ENCODE measurements at regions not wholly inside any gene's neighbourhood (a gene's known extent, or its start where the extent isn't known, plus 50 kb on each side); places are given as distances from the start of the nearest gene placed in this dataset.

GRCh38 chr2:221693365-221693764, 121.3 kb upstream of the EPHA4 start:
- Mint-ChIP-seq H3K27ac (ENCODE audit: unreplicated experiment) (no peak overlapping the region), H3K4me3 (ENCODE audit: low read depth, unreplicated experiment) (no peak overlapping the region), H3K9me3 (ENCODE audit: low read depth, unreplicated experiment) (no peaks in the 10 kb centered on the region), H3K4me1 (ENCODE audit: low read depth, unreplicated experiment) (no peaks in the 10 kb centered on the region), H3K36me3 (ENCODE audit: insufficient read depth, unreplicated experiment) (no peaks in the 10 kb centered on the region), H3K27me3 (ENCODE audit: unreplicated experiment) (no peaks in the 10 kb centered on the region)
- CTCF ChIA-PET, result no interaction called here
- no TSS peak for BruUV-seq (replicated peaks)
- no peak for DNase-seq
- intact Hi-C loops (cut with micrococcal nuclease; ENCODE audit: unreplicated experiment), result no loop called here
- TF ChIP-seq CTCF (IDR thresholded peaks at IDR 0.05; ENCODE audit: unreplicated experiment), result no peak

GRCh38 chr2:221691571-221691970, 119.5 kb upstream of the EPHA4 start:
- Mint-ChIP-seq H3K36me3 (ENCODE audit: insufficient read depth, unreplicated experiment) (no peaks in the 10 kb centered on the region), H3K4me1 (ENCODE audit: low read depth, unreplicated experiment) (no peaks in the 10 kb centered on the region), H3K27me3 (ENCODE audit: unreplicated experiment) (no peaks in the 10 kb centered on the region), H3K4me3 (ENCODE audit: low read depth, unreplicated experiment) (no peak overlapping the region), H3K9me3 (ENCODE audit: low read depth, unreplicated experiment) (no peaks in the 10 kb centered on the region), H3K27ac (ENCODE audit: unreplicated experiment) (no peak overlapping the region)
- intact Hi-C loops (cut with micrococcal nuclease; ENCODE audit: unreplicated experiment), result no loop called here
- DNase-seq, result no peak
- CTCF ChIA-PET, result no interaction called here
- no TSS peak for BruUV-seq (replicated peaks)
- TF ChIP-seq CTCF (IDR thresholded peaks at IDR 0.05; ENCODE audit: unreplicated experiment), result no peak

- CTCF ChIA-PET, result no interaction called here
- Mint-ChIP-seq H3K27ac (ENCODE audit: unreplicated experiment) (no peak overlapping the region), H3K36me3 (ENCODE audit: insufficient read depth, unreplicated experiment) (no peaks in the 10 kb centered on the region), H3K4me3 (ENCODE audit: low read depth, unreplicated experiment) (no peak overlapping the region), H3K9me3 (ENCODE audit: low read depth, unreplicated experiment) (no peaks in the 10 kb centered on the region), H3K4me1 (ENCODE audit: low read depth, unreplicated experiment) (no peaks in the 10 kb centered on the region), H3K27me3 (ENCODE audit: unreplicated experiment) (no peaks in the 10 kb centered on the region)
- no TSS peak for BruUV-seq (replicated peaks)
- intact Hi-C loops (cut with micrococcal nuclease; ENCODE audit: unreplicated experiment), result no loop called here
- DNase-seq, result no peak
- no peak for TF ChIP-seq CTCF (IDR thresholded peaks at IDR 0.05; ENCODE audit: unreplicated experiment)
These were observed 117.0 kb upstream of the EPHA4 start for GRCh38 chr2:221689140-221689539.

GRCh38 chr2:221680548-221680947, 108.4 kb upstream of the EPHA4 start:
- no peak for TF ChIP-seq CTCF (IDR thresholded peaks at IDR 0.05; ENCODE audit: unreplicated experiment)
- Mint-ChIP-seq H3K4me3 (ENCODE audit: low read depth, unreplicated experiment) (no peak overlapping the region), H3K27ac (ENCODE audit: unreplicated experiment) (no peak overlapping the region), H3K36me3 (ENCODE audit: insufficient read depth, unreplicated experiment) (no peaks in the 10 kb centered on the region), H3K27me3 (ENCODE audit: unreplicated experiment) (no peaks in the 10 kb centered on the region), H3K9me3 (ENCODE audit: low read depth, unreplicated experiment) (peaks cover 2% of the 10 kb centered on the region), H3K4me1 (ENCODE audit: low read depth, unreplicated experiment) (no peaks in the 10 kb centered on the region)
- intact Hi-C loops (cut with micrococcal nuclease; ENCODE audit: unreplicated experiment), result no loop called here
- CTCF ChIA-PET, result no interaction called here
- BruUV-seq (replicated peaks), result no TSS peak
- DNase-seq, result no peak

- Mint-ChIP-seq H3K4me3 (ENCODE audit: low read depth, unreplicated experiment) (no peak overlapping the region), H3K9me3 (ENCODE audit: low read depth, unreplicated experiment) (peaks cover 2% of the 10 kb centered on the region), H3K4me1 (ENCODE audit: low read depth, unreplicated experiment) (no peaks in the 10 kb centered on the region), H3K27me3 (ENCODE audit: unreplicated experiment) (no peaks in the 10 kb centered on the region), H3K27ac (ENCODE audit: unreplicated experiment) (no peak overlapping the region), H3K36me3 (ENCODE audit: insufficient read depth, unreplicated experiment) (no peaks in the 10 kb centered on the region)
- DNase-seq, result no peak
- intact Hi-C loops (cut with micrococcal nuclease; ENCODE audit: unreplicated experiment), result no loop called here
- CTCF ChIA-PET, result no interaction called here
- no TSS peak for BruUV-seq (replicated peaks)
- no peak for TF ChIP-seq CTCF (IDR thresholded peaks at IDR 0.05; ENCODE audit: unreplicated experiment)
These were observed 105.6 kb upstream of the EPHA4 start for GRCh38 chr2:221677688-221678087.

All from Calu3 (cell line).